ENCODE measurements at regions not wholly inside any gene's neighbourhood (a gene's known extent, or its start where the extent isn't known, plus 50 kb on each side); places are given as distances from the start of the nearest gene placed in this dataset.

DNA sequence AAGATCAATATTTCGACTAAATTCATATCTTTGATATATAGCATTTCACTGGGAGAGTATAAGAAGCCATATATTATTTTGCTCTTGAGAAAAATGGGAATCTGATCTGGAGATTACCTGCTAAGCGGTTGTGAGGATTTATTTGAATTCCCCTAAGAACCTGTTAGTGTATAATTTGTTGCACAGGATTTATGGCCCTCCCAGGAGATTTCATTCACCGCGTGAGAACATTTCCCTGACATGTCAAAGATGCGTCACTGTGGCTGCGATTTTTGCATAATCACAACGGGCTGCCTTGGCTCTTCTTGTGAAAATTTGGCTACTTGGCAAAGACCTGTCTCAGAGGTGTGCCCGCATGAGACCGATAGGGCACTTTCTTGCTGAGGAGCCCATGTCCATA, 184.7 kb upstream of the PFKP start:
- TF ChIP-seq, protein P1, sequence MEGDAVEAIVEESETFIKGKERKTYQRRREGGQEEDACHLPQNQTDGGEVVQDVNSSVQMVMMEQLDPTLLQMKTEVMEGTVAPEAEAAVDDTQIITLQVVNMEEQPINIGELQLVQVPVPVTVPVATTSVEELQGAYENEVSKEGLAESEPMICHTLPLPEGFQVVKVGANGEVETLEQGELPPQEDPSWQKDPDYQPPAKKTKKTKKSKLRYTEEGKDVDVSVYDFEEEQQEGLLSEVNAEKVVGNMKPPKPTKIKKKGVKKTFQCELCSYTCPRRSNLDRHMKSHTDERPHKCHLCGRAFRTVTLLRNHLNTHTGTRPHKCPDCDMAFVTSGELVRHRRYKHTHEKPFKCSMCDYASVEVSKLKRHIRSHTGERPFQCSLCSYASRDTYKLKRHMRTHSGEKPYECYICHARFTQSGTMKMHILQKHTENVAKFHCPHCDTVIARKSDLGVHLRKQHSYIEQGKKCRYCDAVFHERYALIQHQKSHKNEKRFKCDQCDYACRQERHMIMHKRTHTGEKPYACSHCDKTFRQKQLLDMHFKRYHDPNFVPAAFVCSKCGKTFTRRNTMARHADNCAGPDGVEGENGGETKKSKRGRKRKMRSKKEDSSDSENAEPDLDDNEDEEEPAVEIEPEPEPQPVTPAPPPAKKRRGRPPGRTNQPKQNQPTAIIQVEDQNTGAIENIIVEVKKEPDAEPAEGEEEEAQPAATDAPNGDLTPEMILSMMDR (IDR thresholded peaks at IDR 0.05), result no peak
- no peak for TF ChIP-seq POLR2A (IDR thresholded peaks at IDR 0.05)
